NOMO-1 treated with dmso at 0.1 percent for 144 hours (cell line): ENCODE measurements at regions not wholly inside any gene's neighbourhood (a gene's known extent, or its start where the extent isn't known, plus 50 kb on each side); places are given as distances from the start of the nearest gene placed in this dataset.
A peak's percentile ranks its signal among the peaks of the same experiment; 100 is the strongest.
"Not testable (repeated sequence)": the region's sequence is repeated elsewhere in the genome, so short reads cannot be mapped to it uniquely, and the experiment has no call there.

Experiments
- DNase-seq: peaks from one replicate; lab custom pipeline; 2025; ENCODE audit not compliant: unreplicated experiment; lab: John Stamatoyannopoulos, UW

GRCh38 chr1:120941066-120941465 lies 51.5 kb downstream of the PPIAL4A start:
- DNase-seq, result not testable (repeated sequence)

- not testable (repeated sequence) for DNase-seq
These were observed 52.3 kb downstream of the PPIAL4A start for GRCh38 chr1:120941836-120942217.

- DNase-seq, result peak; percentile 65
These were observed 52.8 kb downstream of the PPIAL4A start for GRCh38 chr1:120942218-120942944.

GRCh38 chr1:120942945-120943319 lies 53.4 kb downstream of the PPIAL4A start:
- DNase-seq, result not testable (repeated sequence)

GRCh38 chr1:120944691-120945090 lies 55.1 kb downstream of the PPIAL4A start:
- DNase-seq, result not testable (repeated sequence)

- DNase-seq, result not testable (repeated sequence)
These were observed 55.6 kb downstream of the PPIAL4A start for GRCh38 chr1:120945122-120945521.

- DNase-seq, result not testable (repeated sequence)
These were observed 57.5 kb downstream of the PPIAL4A start for GRCh38 chr1:120947114-120947513.

GRCh38 chr1:120949724-120950123 lies 60.2 kb downstream of the PPIAL4A start:
- not testable (repeated sequence) for DNase-seq

GRCh38 chr1:120950633-120951032 lies 61.1 kb downstream of the PPIAL4A start:
- DNase-seq, result not testable (repeated sequence)

- DNase-seq, result not testable (repeated sequence)
These were observed 61.5 kb downstream of the PPIAL4A start for GRCh38 chr1:120951100-120951499.

GRCh38 chr1:120952207-120952870 lies 62.8 kb downstream of the PPIAL4A start:
- not testable (repeated sequence) for DNase-seq

- DNase-seq, result not testable (repeated sequence)
These were observed 63.3 kb downstream of the PPIAL4A start for GRCh38 chr1:120952871-120953265.

- DNase-seq, result no peak
These were observed 65.2 kb downstream of the PPIAL4A start for GRCh38 chr1:120954736-120955135.

- not testable (repeated sequence) for DNase-seq
These were observed 66.4 kb downstream of the PPIAL4A start for GRCh38 chr1:120955961-120956360.

- DNase-seq, result not testable (repeated sequence)
These were observed 76.4 kb downstream of the PPIAL4A start for GRCh38 chr1:120966018-120966417.

GRCh38 chr1:120972863-120973262 lies 83.3 kb downstream of the PPIAL4A start:
- DNase-seq, result peak; percentile 16

- DNase-seq, result not testable (repeated sequence)
These were observed 84.3 kb downstream of the PPIAL4A start for GRCh38 chr1:120973836-120974235.

GRCh38 chr1:120977279-120977678 lies 87.7 kb downstream of the PPIAL4A start:
- DNase-seq, result not testable (repeated sequence)

GRCh38 chr1:120981489-120982094 lies 92.0 kb downstream of the PPIAL4A start:
- not testable (repeated sequence) for DNase-seq

GRCh38 chr1:120994614-120995013 lies 105.0 kb downstream of the PPIAL4A start:
- not testable (repeated sequence) for DNase-seq

GRCh38 chr1:120995025-120995424 lies 105.5 kb downstream of the PPIAL4A start:
- DNase-seq, result not testable (repeated sequence)
